HG03575 (cell line): ENCODE measurements at regions not wholly inside any gene's neighbourhood (a gene's known extent, or its start where the extent isn't known, plus 50 kb on each side); places are given as distances from the start of the nearest gene placed in this dataset.

Source experiments
- ATAC-seq: cut with Tn5 transposase; IDR thresholded peaks from one replicate; pipeline ENCODE4 v1.9.1; 2021; ENCODE audit not compliant: unreplicated experiment, insufficient number of reproducible peaks, low FRiP score; ENCODE audit errors: extremely low read depth

DNA sequence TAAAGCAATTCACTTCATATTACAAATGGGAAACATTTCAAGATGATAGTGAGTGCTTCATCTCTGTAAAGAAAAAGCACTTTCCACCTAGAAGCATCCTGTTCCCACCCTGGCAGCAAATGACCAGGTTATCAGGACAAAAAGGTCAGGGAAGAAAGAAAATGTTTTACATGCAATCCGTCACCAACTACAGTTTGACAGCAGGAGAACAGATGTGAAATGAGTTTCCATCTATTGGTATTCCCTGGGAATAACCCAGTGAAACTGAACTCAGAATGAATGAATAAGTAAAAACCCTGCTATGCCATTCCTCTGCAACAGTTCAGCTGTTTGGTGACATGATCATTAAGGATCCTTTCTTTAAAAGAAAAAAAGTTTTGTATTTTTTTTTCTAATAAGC lies 67.6 kb downstream of the HTR1A start:
- ATAC-seq: no peak

DNA sequence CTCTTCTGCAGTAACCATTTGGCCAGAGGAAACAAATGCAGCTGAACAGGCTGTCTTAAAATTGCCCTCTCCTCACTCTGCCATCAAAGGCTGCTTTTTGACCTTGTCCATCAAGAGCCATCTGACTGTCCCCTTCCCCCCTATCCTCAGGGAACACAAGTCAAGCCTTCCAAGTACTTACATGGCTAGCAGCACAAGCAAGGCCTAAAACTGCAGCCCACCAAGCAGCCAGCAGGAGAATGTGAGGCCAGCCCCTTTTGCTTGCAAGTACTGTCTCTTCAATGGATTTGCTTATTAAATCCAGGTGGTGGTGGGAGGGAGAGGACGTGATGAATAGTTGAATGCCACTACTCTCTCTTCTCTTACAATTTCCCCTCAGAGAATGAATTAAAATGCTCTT lies 83.5 kb downstream of the HTR1A start:
- no peak for ATAC-seq

DNA sequence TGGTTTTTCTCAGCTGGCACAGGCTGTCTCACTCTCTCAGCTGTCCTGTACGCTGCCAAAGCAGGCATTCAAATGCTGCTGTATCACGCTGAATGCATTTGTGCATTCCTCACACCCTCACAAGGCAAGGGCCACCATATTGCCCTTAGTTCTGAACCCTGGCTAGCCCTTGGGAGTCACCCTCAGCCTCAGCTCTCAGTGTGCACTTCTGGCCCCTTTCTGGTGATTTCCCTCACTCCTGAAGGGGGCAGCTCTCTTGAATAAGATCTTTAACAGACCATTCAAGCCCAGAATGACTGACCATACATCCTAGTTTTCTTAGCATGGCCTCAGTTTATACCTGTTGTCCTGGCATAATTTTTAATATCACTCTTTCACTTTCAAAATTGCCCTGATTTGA lies 84.3 kb downstream of the HTR1A start:
- ATAC-seq: no peak

DNA sequence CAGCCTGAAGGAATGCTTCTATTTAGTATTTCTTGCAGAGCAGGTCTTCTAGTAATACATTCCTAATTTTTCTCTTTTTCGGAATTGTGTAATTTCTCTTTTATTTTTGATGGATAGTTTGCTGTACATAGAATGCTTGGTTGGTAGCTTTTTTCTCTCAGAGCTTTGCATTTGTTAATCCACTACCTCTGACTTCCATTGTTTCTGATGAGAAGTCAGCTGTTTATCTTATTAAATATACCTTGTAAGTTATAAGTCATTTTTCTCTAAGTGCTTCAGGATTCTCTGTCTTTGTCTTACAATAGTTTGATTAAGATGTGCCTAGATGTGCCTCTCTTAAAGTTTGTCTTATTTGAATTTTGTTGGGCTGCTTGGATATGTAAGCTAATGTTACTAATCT lies 101.9 kb downstream of the HTR1A start:
- no peak for ATAC-seq

DNA sequence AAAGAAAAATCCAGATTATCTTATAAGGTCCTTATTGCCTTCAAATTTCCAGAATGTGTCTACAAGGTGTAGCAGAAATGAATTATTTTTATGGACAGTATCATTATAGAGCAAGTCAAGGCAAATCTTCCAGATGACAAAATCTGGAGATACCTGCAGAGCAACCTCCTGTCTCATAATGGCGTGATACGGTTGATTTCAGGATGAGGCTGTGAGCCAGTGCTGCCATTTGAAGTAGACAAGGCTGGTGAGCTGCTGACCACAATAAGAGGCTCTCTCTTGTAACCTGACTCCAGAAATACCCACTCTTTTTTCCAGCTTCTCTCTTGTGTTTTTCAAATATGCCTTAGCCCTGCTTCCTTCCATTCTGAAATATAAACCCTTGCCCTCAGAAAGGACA lies 108.2 kb downstream of the HTR1A start:
- ATAC-seq: no peak

DNA sequence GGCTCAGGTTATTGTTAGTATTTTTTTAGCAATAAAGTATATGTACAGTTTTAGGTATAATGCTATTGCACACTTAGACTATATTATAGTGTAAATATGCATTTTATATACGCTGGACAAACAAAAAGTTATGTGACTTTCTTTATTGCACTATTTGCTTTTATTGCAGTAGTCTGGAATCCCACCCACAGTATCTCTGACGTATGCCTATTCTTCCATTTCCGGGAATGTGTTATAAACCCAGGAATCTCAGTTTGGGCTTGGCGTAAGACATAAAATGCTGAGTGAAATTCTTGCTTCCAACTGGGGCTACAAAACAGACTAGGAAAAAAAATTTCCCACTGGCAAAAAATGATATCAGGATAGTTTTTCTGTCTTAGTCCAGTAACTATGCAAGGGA lies 119.1 kb downstream of the HTR1A start:
- no peak for ATAC-seq

DNA sequence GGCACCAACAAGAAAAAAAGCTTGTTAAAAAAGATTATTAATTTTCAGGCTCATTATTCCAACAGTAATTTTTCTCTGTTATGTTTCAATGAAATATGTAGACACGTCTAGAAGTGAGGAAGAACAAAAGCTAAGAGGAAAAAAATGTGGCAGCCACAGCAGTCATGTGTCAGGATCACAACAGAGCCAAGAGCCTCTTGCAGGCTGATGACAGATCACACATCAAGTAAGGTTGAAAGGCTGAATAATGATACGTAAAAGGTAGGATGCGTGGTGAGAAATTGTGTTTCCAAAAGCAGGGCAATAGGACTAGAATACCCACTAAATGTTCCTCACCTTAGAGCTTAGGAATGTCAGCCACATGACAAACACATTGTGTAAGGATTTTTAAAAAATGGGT lies 124.8 kb downstream of the HTR1A start:
- ATAC-seq: no peak

DNA sequence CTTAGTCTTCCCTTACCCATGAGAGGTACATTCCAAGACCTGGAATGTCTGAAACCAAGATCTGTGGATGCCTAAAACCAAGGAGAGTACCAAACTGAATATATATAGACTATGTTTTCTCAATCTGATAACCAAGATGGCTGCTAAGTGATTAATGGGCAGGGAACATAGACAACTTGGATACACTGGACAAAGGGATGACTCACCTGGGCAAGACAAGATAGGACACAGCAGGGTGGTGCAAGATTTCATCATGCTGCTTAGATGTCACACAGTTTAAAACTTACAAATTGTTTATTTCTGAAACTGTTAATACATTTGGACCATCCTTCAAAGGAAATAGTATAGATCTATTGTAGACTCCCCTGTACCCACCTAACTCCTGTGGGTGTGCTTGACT lies 130.9 kb downstream of the HTR1A start:
- no peak for ATAC-seq

DNA sequence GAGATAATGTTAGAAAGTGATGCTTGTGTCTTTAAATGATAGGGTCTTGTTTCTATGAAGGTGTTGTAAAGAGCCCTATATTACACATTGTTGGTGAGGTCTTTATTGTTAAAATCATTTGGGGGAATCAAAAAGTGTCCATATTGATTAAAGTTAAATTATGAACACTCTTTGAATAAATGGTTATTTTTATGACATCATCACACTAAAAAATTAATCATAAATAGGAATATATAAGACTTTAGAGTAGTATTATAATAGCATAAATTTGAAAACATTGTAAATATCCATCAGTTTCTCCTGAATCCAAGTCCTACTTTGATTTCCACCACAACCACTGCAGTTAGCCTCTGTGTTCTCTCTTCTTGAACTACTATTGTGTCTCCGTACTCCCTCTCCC lies 136.3 kb downstream of the HTR1A start:
- ATAC-seq: no peak

DNA sequence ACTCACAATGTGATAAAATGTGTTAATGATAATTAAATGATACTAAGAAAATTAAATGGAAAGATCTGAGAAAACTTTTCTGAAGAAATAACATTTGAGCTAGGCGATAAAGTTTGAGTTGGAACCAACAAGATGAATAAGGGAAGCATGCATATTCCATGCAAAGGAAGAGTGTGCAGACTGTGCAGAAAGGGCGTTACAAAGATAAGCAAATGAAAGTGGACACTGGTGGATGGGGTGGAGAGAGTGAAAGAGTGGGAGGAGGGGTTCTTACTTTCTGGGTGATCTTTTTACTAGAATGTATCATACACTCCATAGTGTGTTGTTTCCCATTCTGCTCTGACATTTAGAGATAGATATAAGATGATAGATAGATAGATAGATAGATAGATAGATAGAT lies 138.7 kb downstream of the HTR1A start:
- no peak for ATAC-seq

DNA sequence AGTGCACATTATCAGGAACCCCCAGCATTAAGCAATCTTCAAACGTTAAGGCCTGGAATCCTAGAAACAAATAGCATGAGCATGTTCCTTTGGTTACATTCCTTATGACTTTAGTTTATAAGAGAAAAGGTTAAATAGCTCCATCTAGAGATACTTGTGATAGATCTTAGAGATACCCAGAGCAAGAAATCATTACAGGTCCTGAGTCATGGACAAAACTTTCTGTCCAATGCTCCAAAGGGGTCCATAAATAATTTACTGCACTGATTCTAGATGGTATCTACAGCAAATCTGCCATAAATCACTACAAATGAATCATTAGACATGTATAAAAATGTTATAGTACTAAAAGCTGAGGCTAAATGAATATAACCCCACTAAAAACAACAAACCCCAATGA lies 139.6 kb downstream of the HTR1A start:
- ATAC-seq: no peak

DNA sequence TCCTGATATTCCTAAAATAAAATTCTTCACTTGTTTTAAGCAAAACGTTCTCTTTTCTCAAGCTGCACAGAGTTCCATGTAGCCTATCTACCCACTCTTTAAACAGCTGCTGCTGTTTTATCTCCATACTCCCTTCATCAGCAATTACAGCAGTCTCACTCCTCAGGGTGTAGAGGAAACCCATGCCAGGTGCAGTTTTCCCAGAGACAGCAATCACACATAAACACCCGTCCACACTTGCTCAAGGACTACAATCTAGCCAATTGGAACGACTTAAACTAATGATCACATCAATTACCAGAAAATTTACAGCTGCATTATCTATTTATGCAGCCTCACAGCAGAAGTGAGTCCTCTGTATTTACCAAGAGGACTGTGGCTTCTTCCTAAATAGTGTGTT lies 141.7 kb downstream of the HTR1A start:
- no peak for ATAC-seq

DNA sequence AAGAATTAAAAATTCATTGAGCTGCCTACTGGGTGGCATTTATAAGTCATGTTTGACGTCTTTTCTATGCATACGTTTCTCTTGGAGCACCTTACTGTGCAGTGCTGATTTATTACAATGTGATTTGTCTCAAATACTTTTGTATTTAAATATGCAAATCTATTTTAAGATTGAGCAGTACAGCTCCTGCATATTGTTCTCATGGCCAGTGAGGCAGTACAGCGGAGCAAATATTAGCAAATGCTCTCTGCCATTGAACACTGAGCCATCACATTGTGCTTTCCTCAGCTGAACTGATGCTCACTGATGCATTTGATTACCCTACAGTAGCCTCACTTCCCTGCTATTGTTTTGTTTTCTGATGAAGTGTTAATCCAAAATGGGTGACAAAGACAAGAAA lies 149.6 kb downstream of the HTR1A start:
- ATAC-seq: no peak

DNA sequence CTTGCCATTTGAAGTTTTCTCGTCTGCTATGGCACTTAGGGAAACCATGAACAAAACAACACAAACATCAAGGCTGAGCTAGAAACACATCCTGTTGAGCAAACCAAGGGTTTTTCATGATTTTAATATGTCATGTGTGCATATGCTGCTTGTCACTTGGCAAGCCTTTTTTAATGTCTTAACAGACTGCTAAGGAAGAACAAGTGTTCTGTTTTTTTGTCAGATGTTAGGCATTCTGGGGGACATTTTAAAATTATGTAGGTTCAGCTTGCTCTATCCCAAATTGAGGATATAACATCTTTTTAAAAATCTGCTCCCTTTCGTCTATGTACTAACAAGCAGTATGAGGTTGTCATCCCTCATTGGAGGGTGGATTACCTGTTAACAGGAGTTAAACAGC lies 150.3 kb downstream of the HTR1A start:
- no peak for ATAC-seq

DNA sequence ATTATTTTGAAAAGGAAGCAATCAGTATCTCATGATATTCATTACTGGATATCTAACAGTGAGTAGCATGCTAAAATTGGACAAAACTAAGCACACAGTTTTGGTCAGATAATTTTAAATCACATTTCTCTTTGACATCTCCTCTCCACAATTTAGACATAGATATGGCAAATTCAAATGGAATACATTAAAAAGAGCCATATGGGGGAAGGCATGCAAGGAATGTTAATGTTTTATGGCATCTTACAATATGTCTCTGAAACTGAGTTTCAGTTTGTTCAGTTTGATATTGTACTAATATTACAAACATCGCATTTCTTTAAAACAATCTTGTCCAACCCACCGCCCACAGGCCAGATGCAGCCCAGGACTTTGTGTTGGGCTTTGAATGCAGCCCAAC lies 151.0 kb downstream of the HTR1A start:
- no peak for ATAC-seq

DNA sequence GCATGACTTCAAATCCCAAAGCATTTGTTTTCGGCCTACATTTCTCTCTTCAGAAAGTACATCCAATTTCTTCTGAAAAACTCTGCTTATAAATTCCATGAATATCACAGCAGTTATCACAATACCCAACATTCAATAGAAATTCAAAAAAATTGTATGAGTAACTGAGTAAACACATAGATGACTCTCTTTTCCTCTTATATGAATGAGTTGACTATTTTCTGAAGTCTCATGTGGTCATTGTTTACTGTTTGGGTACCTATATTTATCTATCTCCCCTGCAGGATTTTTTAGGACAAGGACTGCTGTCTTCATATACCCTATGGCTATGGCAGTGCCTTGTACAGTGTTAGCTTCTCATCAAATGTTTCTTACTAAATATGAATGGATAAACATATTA lies 157.1 kb downstream of the HTR1A start:
- no peak for ATAC-seq

DNA sequence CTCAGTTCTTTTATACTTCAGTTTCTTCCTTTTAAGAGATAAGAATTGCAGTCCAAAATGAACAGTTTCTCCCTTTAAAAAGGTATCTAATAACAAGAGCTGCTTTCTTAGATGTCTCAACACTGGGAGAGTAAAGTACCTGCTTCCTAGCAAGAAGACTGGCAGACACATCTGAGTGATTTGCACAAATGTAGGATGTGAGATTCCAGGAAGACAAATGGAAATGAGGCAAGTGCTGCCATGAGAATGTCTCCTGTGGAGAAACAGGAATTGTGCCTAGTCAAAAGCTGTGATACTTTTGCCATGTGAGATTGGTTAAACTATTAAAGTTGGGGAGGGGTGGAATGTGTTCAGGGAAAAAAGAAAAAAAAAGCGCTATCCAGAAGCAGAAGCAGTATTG lies 159.1 kb downstream of the HTR1A start:
- no peak for ATAC-seq

DNA sequence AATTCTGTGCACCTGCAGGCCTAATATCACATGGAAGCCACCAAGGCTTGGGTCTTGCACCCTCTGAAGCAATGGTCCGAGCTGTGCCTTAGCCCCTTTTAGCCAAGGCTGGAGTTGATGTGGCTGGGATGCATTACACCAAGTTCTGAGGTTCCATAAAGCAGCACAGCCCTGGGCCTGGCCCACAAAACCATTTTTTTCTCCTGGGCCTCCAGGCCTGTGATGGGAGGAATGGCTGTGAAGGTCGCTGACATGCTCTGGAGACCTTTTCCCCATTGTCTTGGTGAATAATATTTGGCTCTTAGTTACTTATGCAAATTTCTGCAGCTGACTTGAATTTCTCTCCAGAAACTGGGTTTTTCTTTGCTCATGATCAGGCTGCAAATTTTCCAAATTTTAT lies 167.3 kb downstream of the HTR1A start:
- no peak for ATAC-seq

DNA sequence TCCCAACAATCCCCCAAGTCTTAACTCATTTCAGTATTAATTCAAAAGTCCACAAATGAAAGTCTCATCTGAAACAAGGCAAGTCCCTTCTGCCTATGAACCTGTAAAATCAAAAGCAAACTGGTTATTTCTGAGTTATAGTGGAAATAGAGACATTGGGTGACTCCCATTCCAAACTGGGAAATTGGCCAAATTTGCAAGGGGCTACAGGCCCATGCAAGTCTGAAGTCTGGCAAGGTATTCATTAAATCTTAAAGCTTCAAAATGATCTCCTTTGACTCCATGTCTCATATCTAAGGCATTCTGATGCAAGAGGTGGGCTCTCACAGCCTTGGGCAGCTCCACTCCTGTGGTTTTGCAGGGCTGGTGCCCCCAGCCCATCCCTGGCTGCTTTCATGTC lies 167.9 kb downstream of the HTR1A start:
- no peak for ATAC-seq

DNA sequence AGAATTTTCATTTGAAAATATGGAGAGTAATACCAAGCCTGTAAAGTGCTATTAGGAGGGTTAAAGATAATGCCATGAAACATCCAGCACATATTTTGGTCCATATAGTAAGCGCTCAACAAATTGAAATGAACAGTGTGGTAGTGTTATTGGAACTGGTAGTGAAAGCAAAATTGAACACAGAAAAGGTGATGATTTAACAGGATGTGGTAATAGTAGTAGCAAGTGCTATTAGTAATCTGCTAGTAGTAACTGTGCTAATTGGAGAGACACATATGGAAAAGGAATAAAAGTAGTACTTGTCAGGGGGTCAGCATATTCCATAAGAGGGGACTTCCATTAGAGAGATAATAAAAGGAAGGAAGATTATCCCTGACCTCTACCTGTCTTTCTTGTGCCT lies 187.3 kb downstream of the HTR1A start:
- ATAC-seq: no peak

DNA sequence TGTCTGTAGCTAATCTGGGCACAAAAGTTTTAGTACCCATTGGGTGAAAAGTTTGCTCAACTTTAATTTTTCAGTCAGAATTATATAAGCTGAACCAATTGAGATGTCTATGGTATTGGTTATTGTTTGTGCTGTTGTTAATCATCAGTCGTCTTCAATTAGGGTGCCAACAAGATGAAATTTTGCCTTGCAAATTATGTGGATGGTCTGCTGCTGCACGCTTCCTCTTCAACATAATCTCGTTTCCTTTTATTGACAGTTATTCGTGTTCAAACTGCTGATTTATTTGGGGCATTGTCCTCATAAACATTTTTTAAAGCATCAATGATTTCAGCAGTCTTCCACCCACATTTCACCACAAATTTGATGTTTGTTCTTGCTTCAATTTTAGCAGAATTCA lies 194.0 kb downstream of the HTR1A start:
- ATAC-seq: no peak

DNA sequence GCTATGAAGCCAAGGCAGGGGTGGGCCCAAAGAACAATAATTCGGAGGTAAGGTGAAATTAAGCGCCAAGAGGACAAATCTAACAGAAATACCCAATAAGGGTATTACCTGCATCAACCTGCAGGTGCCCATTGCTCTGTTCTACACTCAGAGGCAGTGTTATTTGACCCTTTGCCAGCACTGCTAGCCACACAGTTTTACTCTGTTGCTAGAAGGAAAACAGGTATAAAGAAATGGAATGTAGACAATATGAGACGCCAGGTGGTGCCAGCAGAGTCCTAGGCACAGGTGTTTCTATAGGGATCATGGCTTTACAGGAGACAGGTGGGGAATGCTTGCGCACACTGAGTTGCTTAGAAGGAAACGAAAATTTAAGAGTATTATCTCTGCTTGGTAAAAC lies 201.3 kb downstream of the HTR1A start:
- ATAC-seq: no peak
